ENCODE measurements at regions not wholly inside any gene's neighbourhood (a gene's known extent, or its start where the extent isn't known, plus 50 kb on each side); places are given as distances from the start of the nearest gene placed in this dataset.

DNA sequence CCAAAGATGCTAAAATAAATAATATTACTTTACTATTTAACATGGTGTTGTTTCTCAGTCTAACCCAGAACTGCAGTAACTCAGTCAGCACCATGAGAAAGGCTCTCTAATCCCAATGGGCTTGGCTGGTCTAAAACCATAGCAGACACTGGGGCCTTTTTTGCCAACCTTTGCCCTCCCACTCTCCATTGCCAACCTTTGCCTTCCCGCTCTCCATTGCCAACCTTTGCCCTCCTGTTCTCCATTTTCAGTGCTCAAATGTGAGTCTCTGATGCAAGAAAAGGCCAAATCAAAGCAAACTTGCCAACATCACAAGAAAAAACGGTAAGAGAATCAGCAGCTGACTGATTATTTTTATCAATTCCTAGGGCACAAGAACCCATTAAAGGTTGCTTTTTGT, 1681.2 kb downstream of the SLITRK5 start:
- DNase-seq (ENCODE audit: low read depth in 1 of 2, low spot score in 1 of 2), result no peak
- TF ChIP-seq, protein P1, sequence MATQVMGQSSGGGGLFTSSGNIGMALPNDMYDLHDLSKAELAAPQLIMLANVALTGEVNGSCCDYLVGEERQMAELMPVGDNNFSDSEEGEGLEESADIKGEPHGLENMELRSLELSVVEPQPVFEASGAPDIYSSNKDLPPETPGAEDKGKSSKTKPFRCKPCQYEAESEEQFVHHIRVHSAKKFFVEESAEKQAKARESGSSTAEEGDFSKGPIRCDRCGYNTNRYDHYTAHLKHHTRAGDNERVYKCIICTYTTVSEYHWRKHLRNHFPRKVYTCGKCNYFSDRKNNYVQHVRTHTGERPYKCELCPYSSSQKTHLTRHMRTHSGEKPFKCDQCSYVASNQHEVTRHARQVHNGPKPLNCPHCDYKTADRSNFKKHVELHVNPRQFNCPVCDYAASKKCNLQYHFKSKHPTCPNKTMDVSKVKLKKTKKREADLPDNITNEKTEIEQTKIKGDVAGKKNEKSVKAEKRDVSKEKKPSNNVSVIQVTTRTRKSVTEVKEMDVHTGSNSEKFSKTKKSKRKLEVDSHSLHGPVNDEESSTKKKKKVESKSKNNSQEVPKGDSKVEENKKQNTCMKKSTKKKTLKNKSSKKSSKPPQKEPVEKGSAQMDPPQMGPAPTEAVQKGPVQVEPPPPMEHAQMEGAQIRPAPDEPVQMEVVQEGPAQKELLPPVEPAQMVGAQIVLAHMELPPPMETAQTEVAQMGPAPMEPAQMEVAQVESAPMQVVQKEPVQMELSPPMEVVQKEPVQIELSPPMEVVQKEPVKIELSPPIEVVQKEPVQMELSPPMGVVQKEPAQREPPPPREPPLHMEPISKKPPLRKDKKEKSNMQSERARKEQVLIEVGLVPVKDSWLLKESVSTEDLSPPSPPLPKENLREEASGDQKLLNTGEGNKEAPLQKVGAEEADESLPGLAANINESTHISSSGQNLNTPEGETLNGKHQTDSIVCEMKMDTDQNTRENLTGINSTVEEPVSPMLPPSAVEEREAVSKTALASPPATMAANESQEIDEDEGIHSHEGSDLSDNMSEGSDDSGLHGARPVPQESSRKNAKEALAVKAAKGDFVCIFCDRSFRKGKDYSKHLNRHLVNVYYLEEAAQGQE (IDR thresholded peaks at IDR 0.05; ENCODE audit: insufficient replicate concordance, low read depth), result no peak
- TF ChIP-seq GABPA (IDR thresholded peaks at IDR 0.05; ENCODE audit: low read depth) (no peak), SPI1 (IDR thresholded peaks at IDR 0.05; ENCODE audit: borderline replicate concordance, low read depth) (no peak), POLR2AphosphoS5 (IDR thresholded peaks at IDR 0.05; ENCODE audit: low read depth) (no peak)
- TF ChIP-seq, protein P2, sequence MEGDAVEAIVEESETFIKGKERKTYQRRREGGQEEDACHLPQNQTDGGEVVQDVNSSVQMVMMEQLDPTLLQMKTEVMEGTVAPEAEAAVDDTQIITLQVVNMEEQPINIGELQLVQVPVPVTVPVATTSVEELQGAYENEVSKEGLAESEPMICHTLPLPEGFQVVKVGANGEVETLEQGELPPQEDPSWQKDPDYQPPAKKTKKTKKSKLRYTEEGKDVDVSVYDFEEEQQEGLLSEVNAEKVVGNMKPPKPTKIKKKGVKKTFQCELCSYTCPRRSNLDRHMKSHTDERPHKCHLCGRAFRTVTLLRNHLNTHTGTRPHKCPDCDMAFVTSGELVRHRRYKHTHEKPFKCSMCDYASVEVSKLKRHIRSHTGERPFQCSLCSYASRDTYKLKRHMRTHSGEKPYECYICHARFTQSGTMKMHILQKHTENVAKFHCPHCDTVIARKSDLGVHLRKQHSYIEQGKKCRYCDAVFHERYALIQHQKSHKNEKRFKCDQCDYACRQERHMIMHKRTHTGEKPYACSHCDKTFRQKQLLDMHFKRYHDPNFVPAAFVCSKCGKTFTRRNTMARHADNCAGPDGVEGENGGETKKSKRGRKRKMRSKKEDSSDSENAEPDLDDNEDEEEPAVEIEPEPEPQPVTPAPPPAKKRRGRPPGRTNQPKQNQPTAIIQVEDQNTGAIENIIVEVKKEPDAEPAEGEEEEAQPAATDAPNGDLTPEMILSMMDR (IDR thresholded peaks at IDR 0.05; ENCODE audit: insufficient read depth, low read length), result no peak
- Histone ChIP-seq H3K27me3 (ENCODE audit: insufficient read depth, poor library complexity, severe bottlenecking) (no peaks in the 10 kb centered on the region), H3K27ac (replicated peaks) (no peak overlapping the region), H3K4me3 (replicated peaks; ENCODE audit: insufficient read depth, low read length) (no peak overlapping the region)

DNA sequence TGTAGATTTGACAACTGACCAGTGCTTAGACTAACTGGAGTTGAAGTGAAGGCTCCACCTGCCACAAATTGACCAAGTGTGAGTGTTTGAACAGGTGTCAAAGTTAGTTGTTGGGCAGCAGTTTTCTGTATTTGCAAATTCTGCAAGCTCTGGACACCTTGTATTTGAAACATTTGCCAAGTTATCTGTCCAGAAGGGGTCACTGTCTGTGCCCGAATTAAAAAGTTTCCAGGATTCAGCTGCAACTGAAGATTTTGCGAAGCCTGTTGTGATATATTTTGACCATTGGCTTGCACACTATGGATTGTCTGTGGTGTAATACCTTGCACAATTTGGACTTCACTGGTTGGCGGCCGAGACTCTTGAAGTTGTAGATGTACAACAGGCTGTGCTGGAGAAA, 1690.7 kb downstream of the SLITRK5 start:
- no peak for DNase-seq (ENCODE audit: low read depth in 1 of 2, low spot score in 1 of 2)
- no peaks in the 10 kb centered on the region for H3K27me3 ChIP-seq (ENCODE audit: insufficient read depth, poor library complexity, severe bottlenecking)

DNA sequence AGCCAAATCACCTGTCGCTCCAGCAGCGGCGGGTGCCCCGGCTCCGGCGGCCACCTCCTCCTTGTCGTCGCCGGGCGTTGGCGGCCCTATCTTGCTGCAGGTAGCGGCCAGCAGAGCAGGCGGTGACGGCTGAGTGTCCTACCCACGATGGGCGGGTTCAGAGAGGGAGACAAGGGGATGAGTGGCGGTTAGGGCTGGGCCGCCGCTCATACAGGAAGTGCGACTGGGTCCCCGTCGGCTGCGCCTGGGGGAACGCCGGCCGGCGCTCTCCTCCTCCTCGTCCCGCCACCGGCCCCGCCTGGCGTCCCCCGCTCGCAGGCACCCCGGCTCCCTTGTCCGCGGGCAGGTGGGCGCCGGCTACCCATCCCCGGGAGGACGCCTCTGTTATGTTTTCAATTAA, 1692.0 kb downstream of the SLITRK5 start:
- Histone ChIP-seq H3K27ac (replicated peaks) (no peak overlapping the region), H3K4me3 (replicated peaks; ENCODE audit: insufficient read depth, low read length) (no peak overlapping the region), H3K27me3 (ENCODE audit: insufficient read depth, poor library complexity, severe bottlenecking) (no peaks in the 10 kb centered on the region)
- TF ChIP-seq, protein P2 (IDR thresholded peaks at IDR 0.05; ENCODE audit: insufficient read depth, low read length), result no peak
- no peak for TF ChIP-seq GABPA (IDR thresholded peaks at IDR 0.05; ENCODE audit: low read depth)
- no peak for TF ChIP-seq POLR2AphosphoS5 (IDR thresholded peaks at IDR 0.05; ENCODE audit: low read depth)
- TF ChIP-seq, protein P1 (IDR thresholded peaks at IDR 0.05; ENCODE audit: insufficient replicate concordance, low read depth), result no peak
- no peak for TF ChIP-seq SPI1 (IDR thresholded peaks at IDR 0.05; ENCODE audit: borderline replicate concordance, low read depth)
- DNase-seq (ENCODE audit: low read depth in 1 of 2, low spot score in 1 of 2), result no peak

More for the DNA sequence above, 1690.7 kb downstream of the SLITRK5 start:
- TF ChIP-seq POLR2AphosphoS5 (IDR thresholded peaks at IDR 0.05; ENCODE audit: low read depth) (no peak), GABPA (IDR thresholded peaks at IDR 0.05; ENCODE audit: low read depth) (no peak), SPI1 (IDR thresholded peaks at IDR 0.05; ENCODE audit: borderline replicate concordance, low read depth) (no peak)
- TF ChIP-seq, protein P2 (IDR thresholded peaks at IDR 0.05; ENCODE audit: insufficient read depth, low read length), result no peak
- TF ChIP-seq, protein P1 (IDR thresholded peaks at IDR 0.05; ENCODE audit: insufficient replicate concordance, low read depth), result no peak
- H3K27ac ChIP-seq (replicated peaks), result no peak overlapping the region
- no peak overlapping the region for H3K4me3 ChIP-seq (replicated peaks; ENCODE audit: insufficient read depth, low read length)
